Peyer's patch (tissue), 4 donors: ENCODE measurements at regions not wholly inside any gene's neighbourhood (a gene's known extent, or its start where the extent isn't known, plus 50 kb on each side); places are given as distances from the start of the nearest gene placed in this dataset.

Source experiments
- DNase-seq, 3 donors: peaks; one replicate each; pipeline ENCODE4 v3.0.0-alpha.2; 2017 to 2019
- H3K27ac ChIP-seq, 4 donors: fragments of 200-600 bp; sonication (generic); one replicate each; pipeline ENCODE4 v1.5.1; 2016 to 2019
- H3K27me3 ChIP-seq, 2 donors: fragments of 200-600 bp; sonication (generic); one replicate each; pipeline ENCODE4 v1.5.1; 2019
- H3K36me3 ChIP-seq, 3 donors: fragments of 200-600 bp; sonication (generic); one replicate each; pipeline ENCODE4 v1.5.1; 2016 to 2019
- H3K4me1 ChIP-seq, 4 donors: fragments of 200-600 bp; sonication (generic); one replicate each; pipeline ENCODE4 v1.5.1; 2016 to 2019
- H3K4me3 ChIP-seq, 4 donors: fragments of 200-600 bp; sonication (generic); 1 replicate in 3 of 4; 2 replicates in 1 of 4; pipeline ENCODE4 v1.5.1; 2016 to 2019; ENCODE audit warnings: mild to moderate bottlenecking in 1 of 4
- H3K9me3 ChIP-seq, 4 donors: fragments of 200-600 bp; sonication (generic); one replicate each; pipeline ENCODE4 v1.5.1; 2016 to 2019; ENCODE audit warnings: mild to moderate bottlenecking in 1 of 4
- CTCF ChIP-seq, 6 experiments: fragments of 450-650 bp in 4 of 6; fragments of 200-600 bp in 2 of 6; sonication (generic) in 1 of 6; IDR thresholded peaks; one replicate each; pipeline ENCODE4 v1.5.1; 2017 to 2019; ENCODE audit warnings: antibody characterized with exemption in 6 of 6, mild to moderate bottlenecking in 3 of 6, moderate library complexity in 1 of 6
- POLR2A ChIP-seq, 2 donors: fragments of 450-650 bp; IDR thresholded peaks; one replicate each; pipeline ENCODE4 v1.5.1; 2017; ENCODE audit warnings: antibody characterized with exemption in 2 of 2, mild to moderate bottlenecking in 2 of 2, moderate library complexity in 2 of 2

GRCh38 chr9:75592586-75592985 is 297.9 kb upstream of the PCSK5 start:
- Histone ChIP-seq H3K27me3 (no peaks in the 10 kb centered on the region), H3K4me3 (no peak overlapping the region), H3K4me1 (no peaks in the 10 kb centered on the region), H3K36me3 (no peaks in the 10 kb centered on the region), H3K27ac (no peak overlapping the region), H3K9me3 (no peaks in the 10 kb centered on the region)
- TF ChIP-seq CTCF (IDR thresholded peaks at IDR 0.05) (no peak), POLR2A (IDR thresholded peaks at IDR 0.05) (no peak)
- no peak for DNase-seq

- Histone ChIP-seq H3K36me3 (no peaks in the 10 kb centered on the region), H3K4me1 (no peaks in the 10 kb centered on the region), H3K9me3 (no peaks in the 10 kb centered on the region), H3K27ac (no peak overlapping the region), H3K4me3 (no peak overlapping the region), H3K27me3 (no peaks in the 10 kb centered on the region)
- no peak for TF ChIP-seq POLR2A (IDR thresholded peaks at IDR 0.05)
- TF ChIP-seq CTCF (IDR thresholded peaks at IDR 0.05), result peak in 1 of 6 experiments; percentile 17
- DNase-seq, result no peak
Measured at GRCh38 chr9:75593920-75594319, 296.6 kb upstream of the PCSK5 start.

GRCh38 chr9:75599126-75599525 is 291.3 kb upstream of the PCSK5 start:
- DNase-seq, result no peak
- TF ChIP-seq POLR2A (IDR thresholded peaks at IDR 0.05), result no peak
- peak in 1 of 6 experiments; percentile 24 for TF ChIP-seq CTCF (IDR thresholded peaks at IDR 0.05)
- no peaks in the 10 kb centered on the region for H3K4me1 ChIP-seq

GRCh38 chr9:75601280-75601679 is 289.2 kb upstream of the PCSK5 start:
- Histone ChIP-seq H3K9me3 (no peaks in the 10 kb centered on the region), H3K4me1 (no peaks in the 10 kb centered on the region), H3K4me3 (no peak overlapping the region), H3K27me3 (no peaks in the 10 kb centered on the region), H3K27ac (no peak overlapping the region), H3K36me3 (no peaks in the 10 kb centered on the region)
- TF ChIP-seq CTCF (IDR thresholded peaks at IDR 0.05) (peak in 3 of 6 experiments; percentile 41 to 49 (median 45)), POLR2A (IDR thresholded peaks at IDR 0.05) (no peak)
- DNase-seq, result no peak

More at GRCh38 chr9:75599126-75599525, 291.3 kb upstream of the PCSK5 start:
- no peak overlapping the region for H3K27ac ChIP-seq
- no peaks in the 10 kb centered on the region for H3K9me3 ChIP-seq
- no peaks in the 10 kb centered on the region for H3K27me3 ChIP-seq
- H3K36me3 ChIP-seq, result no peaks in the 10 kb centered on the region
- no peak overlapping the region for H3K4me3 ChIP-seq

- TF ChIP-seq CTCF (IDR thresholded peaks at IDR 0.05), result no peak
Measured at GRCh38 chr9:75602060-75602459, 288.4 kb upstream of the PCSK5 start.

GRCh38 chr9:75604661-75605060 is 285.8 kb upstream of the PCSK5 start:
- no peaks in the 10 kb centered on the region for H3K27me3 ChIP-seq
- no peaks in the 10 kb centered on the region for H3K4me1 ChIP-seq
- no peak for DNase-seq
- no peaks in the 10 kb centered on the region for H3K36me3 ChIP-seq
- no peak overlapping the region for H3K4me3 ChIP-seq
- H3K9me3 ChIP-seq, result no peaks in the 10 kb centered on the region
- no peak for TF ChIP-seq POLR2A (IDR thresholded peaks at IDR 0.05)
- TF ChIP-seq CTCF (IDR thresholded peaks at IDR 0.05), result no peak
- H3K27ac ChIP-seq, result no peak overlapping the region

More at GRCh38 chr9:75602060-75602459, 288.4 kb upstream of the PCSK5 start:
- H3K36me3 ChIP-seq, result no peaks in the 10 kb centered on the region
- no peak for DNase-seq
- no peaks in the 10 kb centered on the region for H3K4me1 ChIP-seq
- H3K27me3 ChIP-seq, result no peaks in the 10 kb centered on the region
- no peak overlapping the region for H3K4me3 ChIP-seq
- H3K27ac ChIP-seq, result no peak overlapping the region
- H3K9me3 ChIP-seq, result no peaks in the 10 kb centered on the region
